Mucosa of descending colon (tissue), 3 donors: ENCODE measurements at regions not wholly inside any gene's neighbourhood (a gene's known extent, or its start where the extent isn't known, plus 50 kb on each side); places are given as distances from the start of the nearest gene placed in this dataset.

ENCODE experiments used
- ATAC-seq: fragments of 200-7000 bp; cut with Tn5 transposase; one replicate; pipeline ENCODE4 v1.9.1; 2020; ENCODE audit warnings: mild to moderate bottlenecking, moderate library complexity
- DNase-seq, 3 donors: peaks; one replicate each; pipeline ENCODE4 v3.0.0-alpha.2; 2020
- H3K36me3 ChIP-seq: fragments of 200-600 bp; one replicate; pipeline ENCODE4 v1.8.0; 2021; ENCODE audit warnings: low read depth, mild to moderate bottlenecking
- H3K4me1 ChIP-seq: fragments of 200-600 bp; one replicate; pipeline ENCODE4 v1.8.0; 2021; ENCODE audit warnings: low read depth, mild to moderate bottlenecking
- H3K4me3 ChIP-seq: fragments of 200-600 bp; one replicate; pipeline ENCODE4 v1.8.0; 2021; ENCODE audit warnings: mild to moderate bottlenecking
- H3K9me3 ChIP-seq: fragments of 200-600 bp; one replicate; pipeline ENCODE4 v1.8.0; 2021; ENCODE audit warnings: mild to moderate bottlenecking
- intact Hi-C, 2 donors: fragments of 100-400 bp; cut with DNase I in 1 of 2; cut with micrococcal nuclease in 1 of 2; formaldehyde crosslinking; loops; one replicate each; pipeline versions ENCODE4 v1.11.0 to v1.11.1; 2022; cut with DNase I, micrococcal nuclease
- TF ChIP-seq, protein P1 (sequence below): fragments of 200-600 bp; IDR thresholded peaks from one replicate; pipeline ENCODE4 v1.8.0; 2022; ENCODE audit warnings: antibody characterized with exemption, mild to moderate bottlenecking
- donor health status: DM: no; HTN: no; CAD: no; lungs with moderate emphysema.
- donor health status: DM: no; HTN: no; CAD: no.
- donor health status: DM: no; HTN: yes; CAD: no.

DNA sequence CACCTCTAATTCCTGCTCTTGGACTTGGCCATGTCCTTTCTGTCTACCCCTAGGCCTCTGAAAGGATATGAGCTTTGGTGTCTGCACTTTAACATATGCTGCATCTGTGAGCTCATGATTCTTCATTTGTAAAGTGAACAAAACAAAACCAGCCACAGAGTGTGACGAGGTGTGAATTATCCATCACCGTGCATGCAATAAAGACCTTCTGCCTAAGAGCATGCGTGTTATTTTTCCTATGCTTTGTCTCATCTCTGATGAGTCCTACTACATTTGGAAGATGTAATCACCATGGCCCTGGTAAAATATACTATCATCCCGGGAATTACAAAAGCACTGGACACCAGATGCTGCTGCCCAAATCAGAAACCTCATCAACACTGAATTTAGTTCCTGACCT, 103.5 kb upstream of the KCNAB1 start:
- intact Hi-C loops, result no loop called here
- Histone ChIP-seq H3K4me1 (no peaks in the 10 kb centered on the region), H3K36me3 (no peaks in the 10 kb centered on the region), H3K9me3 (no peaks in the 10 kb centered on the region), H3K4me3 (no peak overlapping the region)
- no peak for DNase-seq
- TF ChIP-seq, protein P1, sequence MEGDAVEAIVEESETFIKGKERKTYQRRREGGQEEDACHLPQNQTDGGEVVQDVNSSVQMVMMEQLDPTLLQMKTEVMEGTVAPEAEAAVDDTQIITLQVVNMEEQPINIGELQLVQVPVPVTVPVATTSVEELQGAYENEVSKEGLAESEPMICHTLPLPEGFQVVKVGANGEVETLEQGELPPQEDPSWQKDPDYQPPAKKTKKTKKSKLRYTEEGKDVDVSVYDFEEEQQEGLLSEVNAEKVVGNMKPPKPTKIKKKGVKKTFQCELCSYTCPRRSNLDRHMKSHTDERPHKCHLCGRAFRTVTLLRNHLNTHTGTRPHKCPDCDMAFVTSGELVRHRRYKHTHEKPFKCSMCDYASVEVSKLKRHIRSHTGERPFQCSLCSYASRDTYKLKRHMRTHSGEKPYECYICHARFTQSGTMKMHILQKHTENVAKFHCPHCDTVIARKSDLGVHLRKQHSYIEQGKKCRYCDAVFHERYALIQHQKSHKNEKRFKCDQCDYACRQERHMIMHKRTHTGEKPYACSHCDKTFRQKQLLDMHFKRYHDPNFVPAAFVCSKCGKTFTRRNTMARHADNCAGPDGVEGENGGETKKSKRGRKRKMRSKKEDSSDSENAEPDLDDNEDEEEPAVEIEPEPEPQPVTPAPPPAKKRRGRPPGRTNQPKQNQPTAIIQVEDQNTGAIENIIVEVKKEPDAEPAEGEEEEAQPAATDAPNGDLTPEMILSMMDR, result no peak
- no peak for ATAC-seq

DNA sequence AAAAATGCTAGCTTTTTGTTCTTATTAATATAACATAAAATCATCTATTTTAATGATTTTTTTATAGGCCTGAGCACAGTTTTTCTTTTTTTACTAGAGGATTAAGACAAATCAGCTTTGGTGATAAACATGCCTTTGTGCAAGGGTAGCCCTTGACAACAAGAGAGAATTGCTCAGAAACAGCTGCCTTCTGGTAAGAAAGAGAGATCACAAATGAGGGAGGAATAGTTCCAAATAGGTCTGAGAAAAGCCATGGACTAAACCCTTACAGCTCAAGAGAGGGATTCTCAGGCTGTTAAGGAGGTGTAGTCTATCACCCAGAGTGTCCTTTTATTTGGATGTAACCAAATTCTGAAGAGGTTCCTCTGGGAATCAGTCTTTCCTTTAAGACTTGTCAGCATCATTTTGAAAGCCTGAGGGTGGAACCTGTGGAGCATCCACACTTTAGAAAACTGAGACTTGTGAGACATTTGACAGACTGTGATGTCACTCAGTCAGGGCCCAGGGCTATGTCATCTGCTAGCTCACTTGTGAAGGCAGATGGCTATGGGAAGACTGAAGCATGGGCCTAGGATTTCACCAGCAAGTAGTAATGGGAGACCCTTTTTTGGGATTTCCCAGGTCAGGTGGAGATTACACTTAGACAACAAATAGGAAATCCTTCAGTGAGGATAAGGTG, 102.9 kb upstream of the KCNAB1 start:
- H3K36me3 ChIP-seq, result no peaks in the 10 kb centered on the region
- intact Hi-C loops, result no loop called here
- H3K4me1 ChIP-seq, result no peaks in the 10 kb centered on the region
- TF ChIP-seq, protein P1, result no peak
- H3K4me3 ChIP-seq, result no peak overlapping the region
- H3K9me3 ChIP-seq, result no peaks in the 10 kb centered on the region
- no peak for ATAC-seq
- DNase-seq, result no peak

DNA sequence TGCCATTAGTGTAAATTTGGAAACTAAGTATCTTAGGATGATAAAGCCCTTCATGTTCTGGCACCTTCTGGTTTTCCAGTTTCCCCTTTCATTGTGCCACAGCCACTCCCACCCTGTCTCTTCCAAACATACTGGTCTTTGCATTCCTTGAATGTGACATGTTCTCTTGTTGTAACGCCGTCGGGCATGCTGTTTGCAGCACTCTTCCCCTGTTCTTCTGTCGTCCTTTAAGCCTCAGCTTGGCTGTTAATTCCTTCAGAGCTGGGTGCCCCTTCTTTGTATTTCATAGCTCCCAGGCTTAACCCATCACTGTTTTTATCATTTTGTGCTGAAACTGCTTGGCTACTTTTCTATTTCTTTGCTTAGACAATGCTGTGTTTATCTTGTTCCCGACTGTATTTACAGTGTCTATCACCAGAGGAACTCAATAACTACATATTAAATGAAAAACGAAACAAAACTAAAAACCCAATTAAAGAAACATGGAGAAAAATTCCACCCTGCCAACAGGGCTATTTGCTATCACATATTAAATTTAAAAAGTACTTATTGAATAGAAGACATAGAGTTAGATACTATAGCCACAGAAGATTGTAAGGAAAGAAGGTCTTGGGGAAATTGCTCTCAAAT, 95.4 kb upstream of the KCNAB1 start:
- no peak overlapping the region for H3K4me3 ChIP-seq
- no peaks in the 10 kb centered on the region for H3K9me3 ChIP-seq
- no peaks in the 10 kb centered on the region for H3K4me1 ChIP-seq
- TF ChIP-seq, protein P1, result no peak
- no peaks in the 10 kb centered on the region for H3K36me3 ChIP-seq
- intact Hi-C loops, result no loop called here
- DNase-seq (no peak), ATAC-seq (no peak)

DNA sequence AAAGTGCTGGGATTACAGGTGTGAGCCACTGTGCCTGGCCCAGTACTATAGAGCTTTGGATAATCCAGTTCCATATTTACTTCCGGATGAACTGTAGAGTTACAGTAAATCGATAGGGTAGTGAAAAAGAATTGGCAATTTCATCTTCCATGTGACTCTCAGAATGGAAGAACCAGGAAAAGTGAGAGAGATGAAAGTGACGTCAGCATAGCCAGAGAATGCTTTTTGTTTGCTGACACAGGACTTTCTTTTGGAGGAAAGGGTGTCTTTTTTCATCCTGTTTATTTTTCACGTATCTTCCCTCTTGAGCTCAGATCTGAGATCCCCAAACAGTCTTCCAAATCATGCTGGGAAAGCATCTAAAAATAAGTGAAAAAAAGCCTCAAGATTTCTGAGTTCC, 91.2 kb upstream of the KCNAB1 start:
- ATAC-seq (no peak), DNase-seq (no peak)
- Histone ChIP-seq H3K4me3 (no peak overlapping the region), H3K9me3 (no peaks in the 10 kb centered on the region), H3K4me1 (no peaks in the 10 kb centered on the region), H3K36me3 (no peaks in the 10 kb centered on the region)
- TF ChIP-seq, protein P1, result no peak
- intact Hi-C loops, result no loop called here

DNA sequence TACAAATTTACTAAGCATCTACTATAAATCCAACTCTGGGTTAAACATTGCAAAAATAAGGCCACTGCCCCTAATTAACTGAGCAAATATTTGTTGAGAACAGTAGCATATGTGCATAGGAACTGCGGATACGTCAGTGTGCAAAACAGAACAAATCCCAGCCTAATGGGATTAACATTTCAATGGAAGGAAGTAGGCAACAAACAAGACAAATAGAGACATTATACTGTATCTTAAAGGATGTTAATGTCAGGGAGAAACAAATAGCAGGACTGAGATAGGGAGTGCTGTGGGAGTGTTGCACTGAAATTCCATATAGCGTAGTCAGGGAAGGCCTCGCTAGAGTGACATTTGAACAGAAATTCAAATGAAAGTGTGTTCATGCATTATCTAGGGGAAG, 89.7 kb upstream of the KCNAB1 start:
- no peaks in the 10 kb centered on the region for H3K4me1 ChIP-seq
- DNase-seq, result no peak
- no peak overlapping the region for H3K4me3 ChIP-seq
- ATAC-seq, result no peak
- intact Hi-C loops, result no loop called here
- H3K9me3 ChIP-seq, result no peaks in the 10 kb centered on the region
- TF ChIP-seq, protein P1, result no peak
- no peaks in the 10 kb centered on the region for H3K36me3 ChIP-seq
